NCI-H1105 (cell line): ENCODE measurements at regions not wholly inside any gene's neighbourhood (a gene's known extent, or its start where the extent isn't known, plus 50 kb on each side); places are given as distances from the start of the nearest gene placed in this dataset.
"Not testable (repeated sequence)": the region's sequence is repeated elsewhere in the genome, so short reads cannot be mapped to it uniquely, and the experiment has no call there.

Source experiments
- DNase-seq: peaks from one replicate; lab custom pipeline; 2025; lab: John Stamatoyannopoulos, UW

DNA sequence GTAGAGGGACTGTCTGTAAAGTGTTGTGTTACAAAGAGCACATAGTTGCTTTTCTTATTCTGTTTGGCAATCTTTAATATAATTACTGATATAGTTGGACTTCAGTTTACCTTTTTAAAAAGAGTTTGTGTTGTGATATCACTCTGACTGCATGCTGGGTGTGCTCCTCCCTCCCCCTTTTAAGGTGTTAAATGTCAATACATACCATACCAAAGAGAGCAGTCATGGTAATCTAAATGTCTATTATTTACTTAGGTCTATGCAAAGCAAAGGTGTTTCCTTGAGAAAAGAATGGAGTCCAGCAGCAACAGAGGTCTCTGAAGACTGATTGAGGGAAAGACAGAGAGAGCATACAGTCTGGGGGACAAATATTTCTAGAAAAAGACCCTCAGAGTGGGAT is 275.1 kb upstream of the NRP1 start:
- DNase-seq = no peak

DNA sequence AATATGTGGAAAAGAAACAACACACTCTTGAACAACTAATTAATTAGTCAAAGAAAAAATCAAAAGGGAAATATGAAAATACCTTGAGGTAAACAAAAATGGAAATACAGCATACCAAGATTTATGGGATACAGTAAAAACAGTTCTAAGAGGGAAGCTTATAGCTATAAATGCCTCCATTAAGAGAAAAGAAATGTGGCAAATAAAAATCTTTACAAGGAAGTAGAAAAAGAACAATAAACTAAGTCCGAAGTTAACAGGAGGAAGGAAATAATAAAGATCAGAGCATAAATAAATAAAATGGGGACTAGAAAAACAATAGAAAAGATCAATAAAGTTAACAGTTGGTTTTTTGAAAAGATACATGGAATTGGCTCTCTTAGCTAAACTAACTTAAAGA is 267.8 kb upstream of the NRP1 start:
- no peak for DNase-seq

DNA sequence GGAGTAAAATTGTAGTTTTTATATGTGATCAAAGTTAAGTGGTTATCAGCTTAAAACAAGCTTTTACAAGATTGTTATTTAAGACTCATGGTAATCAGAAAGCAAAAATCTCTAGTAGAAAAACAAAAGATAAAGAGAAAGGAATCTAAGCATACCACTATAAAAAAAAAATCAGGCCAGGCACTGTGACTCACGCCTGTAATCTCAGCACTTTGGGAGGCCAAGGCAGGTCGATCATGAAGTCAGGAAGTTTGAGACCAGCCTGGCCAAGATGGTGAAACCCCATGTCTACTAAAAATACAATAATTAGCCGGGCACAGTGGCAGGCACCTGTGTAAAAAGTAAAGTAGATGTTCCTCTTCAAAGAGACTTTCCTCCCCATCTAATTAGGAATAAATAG is 265.9 kb upstream of the NRP1 start:
- no peak for DNase-seq

DNA sequence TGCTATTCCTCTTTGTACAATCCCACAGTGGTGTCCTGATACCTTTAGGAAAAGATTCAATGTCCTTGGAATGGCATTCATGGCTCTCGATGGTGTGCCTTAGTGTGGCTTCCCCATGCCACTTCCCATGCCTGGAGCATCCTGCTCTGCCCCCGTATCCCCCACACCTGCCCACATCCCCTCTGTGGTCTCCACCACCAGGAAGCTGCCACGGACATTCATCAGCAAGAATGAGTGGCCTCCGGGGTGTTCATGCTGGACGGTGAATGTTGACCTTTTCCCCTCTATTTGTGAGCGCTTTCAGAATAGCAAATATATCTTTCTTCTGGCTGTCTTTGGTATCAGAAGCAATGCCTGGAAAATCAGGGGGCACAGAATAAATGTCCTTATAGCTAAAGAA is 262.0 kb upstream of the NRP1 start:
- no peak for DNase-seq

DNA sequence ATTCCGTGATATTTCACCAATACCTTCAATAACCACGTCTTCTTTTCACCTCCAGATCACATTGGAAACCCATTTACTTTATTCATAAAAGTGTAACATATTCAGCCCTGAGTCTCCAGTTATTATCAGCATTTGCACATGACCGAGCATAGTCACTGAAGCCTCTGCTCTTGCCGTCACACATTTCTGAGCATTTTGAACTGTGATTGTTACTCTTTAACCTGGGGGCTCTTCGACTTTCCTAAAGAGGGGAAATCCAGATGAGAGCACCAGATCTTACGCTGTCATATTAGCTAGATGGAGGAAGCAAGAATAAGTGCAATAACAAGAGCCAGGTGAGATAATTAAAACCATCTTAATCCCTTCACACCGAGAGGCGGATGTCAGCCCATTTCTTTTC is 260.0 kb upstream of the NRP1 start:
- DNase-seq = no peak

DNA sequence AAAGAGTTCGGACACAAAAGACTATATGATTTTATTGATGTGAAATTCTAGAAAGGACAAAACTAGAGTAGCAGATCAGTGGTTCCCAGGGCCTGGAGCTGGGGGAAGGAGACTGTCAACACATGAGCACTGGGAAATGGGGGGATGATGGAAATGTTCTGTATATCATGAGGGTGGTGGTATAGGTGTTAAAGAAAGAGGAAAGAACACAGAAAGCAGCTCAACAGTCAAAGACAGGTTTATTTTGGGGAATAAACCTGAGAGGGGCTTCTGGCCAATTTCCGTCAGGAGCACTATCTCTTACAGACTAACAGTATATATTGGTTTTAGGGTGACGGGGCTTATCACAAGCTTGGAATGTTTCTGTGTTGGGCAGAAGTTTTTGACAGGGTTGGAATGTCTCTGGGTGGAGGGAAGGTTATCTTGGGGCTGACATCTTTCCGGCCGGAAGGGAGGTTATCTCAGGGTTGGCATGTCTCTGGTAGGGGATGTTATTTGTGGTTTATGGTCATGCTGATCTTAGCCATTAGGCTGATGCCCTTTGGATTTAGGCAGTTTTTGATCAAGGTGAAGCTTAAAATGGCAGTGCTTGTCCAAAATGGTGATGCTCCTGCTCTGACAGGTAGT is 254.6 kb upstream of the NRP1 start:
- no peak for DNase-seq

DNA sequence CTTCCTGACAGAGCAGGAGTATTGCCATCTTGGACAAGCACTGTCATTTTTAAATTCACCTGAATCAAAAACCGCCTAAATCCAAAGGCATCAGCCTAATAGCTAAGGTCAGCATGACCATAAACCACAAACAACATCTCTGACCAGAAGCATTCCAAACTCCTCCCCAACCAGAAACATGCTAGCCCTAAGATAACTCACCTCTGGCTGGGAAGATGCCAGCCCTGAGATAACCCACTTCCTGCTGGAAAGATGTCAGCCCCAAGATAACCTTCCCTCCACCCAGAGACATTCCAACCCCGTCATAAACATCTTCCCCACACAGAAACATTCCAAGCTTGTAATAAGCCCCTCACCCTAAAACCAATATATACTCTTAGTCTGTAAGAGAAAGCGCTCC is 250.1 kb upstream of the NRP1 start:
- not testable (repeated sequence) for DNase-seq

DNA sequence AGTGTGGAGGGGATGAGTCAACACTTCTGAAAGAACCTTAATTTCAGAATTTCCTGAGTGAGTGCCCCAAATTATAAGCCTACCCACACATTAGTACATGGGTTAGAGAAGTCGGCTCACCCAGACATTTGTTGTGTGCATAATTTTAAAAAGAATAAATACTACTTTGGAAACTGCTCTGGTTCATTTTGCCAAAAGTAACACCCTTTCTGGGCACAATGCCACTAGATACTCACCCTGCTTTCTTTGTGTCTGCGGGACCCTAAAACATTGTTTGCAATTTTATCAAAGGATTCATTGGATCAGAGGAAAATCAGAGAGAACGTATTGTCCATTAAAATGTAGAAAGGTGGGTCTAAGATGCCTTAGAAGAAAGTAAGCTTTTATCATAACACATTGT is 245.5 kb upstream of the NRP1 start:
- DNase-seq = peak; percentile 4

DNA sequence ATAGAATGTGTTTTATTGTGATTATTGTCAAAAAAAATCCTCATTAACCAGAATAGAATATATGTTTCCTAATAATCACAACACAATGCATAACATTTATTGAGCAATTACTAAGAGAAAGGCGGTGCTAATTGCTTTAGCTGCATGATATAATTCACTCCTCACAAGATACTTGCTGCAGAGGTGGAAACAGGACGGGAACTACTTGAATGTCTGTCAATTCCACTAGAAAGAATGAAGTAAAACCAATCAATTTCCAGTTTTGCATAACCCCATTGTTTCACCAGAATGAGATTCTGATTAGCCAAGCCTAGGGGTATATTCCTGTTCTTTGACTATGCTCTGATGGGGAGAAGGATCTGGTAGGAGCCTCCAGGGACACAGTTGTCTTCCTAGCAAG is 239.1 kb upstream of the NRP1 start:
- DNase-seq = no peak

DNA sequence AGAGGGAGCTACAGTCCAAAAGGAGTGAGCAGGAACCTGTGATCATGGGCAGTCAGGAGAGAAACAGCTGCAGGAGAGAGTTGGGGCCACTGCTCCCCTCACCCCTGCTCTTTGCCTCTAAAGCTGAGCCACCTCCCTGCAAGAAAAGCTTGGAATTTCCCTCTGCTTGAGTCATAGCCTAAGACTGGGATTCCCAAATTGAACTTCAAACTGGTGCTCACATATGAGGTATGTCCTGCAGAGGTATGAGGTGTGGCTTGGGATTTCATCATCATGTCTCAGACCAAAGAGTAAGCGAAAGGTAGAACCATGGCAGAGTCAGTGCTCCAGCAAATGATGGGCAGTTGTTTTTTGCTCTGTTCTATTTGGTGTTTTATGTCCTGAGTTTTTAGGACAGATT is 237.1 kb upstream of the NRP1 start:
- no peak for DNase-seq

DNA sequence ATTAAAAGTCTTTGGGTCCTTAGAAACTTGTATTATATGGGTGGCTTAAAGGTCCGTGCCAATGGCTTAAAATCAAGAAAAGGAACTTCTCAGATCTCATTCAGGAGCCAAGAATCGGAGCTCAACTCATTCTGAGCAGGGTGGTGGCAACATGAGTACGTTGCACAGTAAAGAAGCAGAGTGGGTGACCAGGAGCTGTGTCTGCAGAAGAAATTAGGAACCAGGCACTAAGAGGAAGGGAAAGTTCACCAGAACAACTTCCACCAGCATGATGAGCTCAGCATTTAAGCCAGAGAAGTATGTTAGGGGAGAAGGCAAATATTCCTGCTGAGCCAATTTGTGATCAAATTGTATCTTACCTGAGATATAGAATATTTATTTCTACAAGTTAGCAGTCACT is 236.0 kb upstream of the NRP1 start:
- DNase-seq = no peak

DNA sequence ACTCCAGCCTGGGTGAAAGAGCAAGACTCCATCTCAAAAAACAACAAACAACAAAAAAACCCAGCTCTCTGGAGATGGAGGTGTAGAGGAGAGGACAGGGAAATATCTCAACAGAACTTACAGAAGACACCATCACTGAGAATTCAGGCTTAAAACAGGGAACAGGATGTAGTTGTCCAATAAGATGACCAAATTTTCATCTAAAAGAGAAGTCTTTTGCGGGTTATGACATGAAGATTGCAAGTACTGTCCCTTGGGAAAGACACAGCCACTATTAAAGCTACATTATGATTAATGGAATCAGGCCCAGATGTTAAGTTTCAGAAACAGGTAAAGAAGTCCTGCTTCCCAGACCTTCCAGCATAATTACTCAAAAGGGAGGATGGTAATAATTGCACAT is 235.2 kb upstream of the NRP1 start:
- DNase-seq = no peak

DNA sequence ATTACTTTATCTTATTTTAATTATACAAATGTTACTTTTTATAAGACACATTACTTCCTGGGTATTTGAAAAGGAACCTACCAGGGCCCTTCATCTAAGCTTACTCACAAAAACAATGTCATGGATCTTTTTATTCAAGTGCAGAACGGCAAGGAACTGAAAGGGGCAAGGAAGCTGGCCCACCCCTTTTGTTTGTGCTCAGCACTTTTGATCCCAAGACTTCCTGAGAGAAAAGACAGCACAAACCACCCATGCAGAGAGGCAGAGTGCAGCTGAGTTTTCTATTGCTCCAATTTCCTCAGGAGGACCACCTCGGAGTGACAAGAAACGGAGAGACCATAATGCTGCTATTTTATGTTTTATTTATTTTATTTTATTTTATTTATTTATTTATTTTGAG is 232.0 kb upstream of the NRP1 start:
- no peak for DNase-seq

DNA sequence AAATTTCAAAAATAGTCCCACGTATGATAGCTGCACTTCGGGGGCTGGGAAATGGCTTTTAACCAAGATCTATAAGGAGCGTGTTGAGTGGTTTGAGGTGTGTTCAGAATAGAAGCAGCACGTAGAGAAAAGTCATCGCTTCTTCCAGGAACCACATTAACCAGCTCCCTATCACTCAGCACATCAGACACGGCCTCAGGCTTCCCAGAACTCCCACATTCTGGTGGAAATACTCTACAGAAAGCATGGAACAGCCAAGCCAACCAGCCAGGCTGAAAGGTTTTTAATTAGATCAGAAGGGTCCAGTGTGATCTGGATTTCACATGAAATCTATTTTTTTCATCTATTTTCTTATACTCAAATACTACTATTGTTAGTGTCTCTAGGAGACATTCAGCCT is 231.5 kb upstream of the NRP1 start:
- no peak for DNase-seq

DNA sequence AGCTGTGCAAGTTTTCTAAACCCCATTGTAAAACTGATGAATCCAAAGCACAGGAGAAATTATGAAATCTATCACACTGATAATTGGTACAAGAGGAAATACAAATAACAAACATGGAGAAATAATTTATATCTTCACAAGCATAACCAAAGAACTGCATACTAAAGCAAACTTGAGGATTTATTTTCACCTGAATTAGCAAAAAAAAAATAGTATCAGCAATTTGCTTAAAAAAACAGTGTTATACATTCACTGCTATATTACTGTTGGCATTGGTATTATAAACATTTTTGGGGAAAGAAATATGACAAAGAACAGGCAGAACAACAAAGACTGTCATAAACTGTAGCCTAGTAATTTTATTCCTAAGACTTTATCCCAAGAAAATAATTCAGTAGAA is 230.8 kb upstream of the NRP1 start:
- DNase-seq = no peak

DNA sequence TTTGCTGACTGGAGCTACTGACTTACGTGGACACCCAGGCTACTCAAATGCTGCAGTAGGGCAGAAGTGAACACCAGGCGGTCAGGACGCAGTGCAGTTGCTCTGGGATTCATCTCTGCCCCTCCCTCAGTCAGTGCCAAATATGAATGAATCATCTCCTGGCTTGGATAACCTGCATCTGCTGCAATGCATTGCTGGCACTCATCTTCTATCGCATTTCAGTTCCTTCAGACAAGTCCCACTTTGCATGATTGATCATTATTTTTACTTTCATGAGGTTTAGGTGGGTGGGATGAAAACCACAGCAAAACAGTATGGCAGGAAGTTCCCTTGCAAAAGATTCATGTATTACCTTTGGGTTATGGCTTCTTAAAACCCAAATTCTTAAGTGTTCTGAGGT is 224.6 kb upstream of the NRP1 start:
- DNase-seq = no peak

DNA sequence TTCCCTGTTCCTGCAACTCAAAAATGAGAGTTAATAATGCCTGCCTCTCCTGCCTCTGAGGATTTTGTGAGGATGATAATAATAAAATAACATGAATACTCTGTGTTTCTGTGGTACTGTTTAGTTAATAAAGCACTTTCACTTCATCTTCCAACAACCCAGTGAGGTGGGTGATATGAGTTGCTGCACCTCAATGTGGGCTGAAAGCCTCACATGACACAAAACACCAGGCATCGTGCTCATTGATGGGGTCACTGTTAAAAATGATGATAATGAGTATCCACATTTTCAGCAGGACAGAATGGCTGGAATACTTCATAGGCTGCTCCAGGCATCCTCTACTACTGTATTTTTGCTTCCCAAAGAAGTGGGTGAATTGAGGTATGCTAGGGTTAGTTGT is 222.8 kb upstream of the NRP1 start:
- no peak for DNase-seq

DNA sequence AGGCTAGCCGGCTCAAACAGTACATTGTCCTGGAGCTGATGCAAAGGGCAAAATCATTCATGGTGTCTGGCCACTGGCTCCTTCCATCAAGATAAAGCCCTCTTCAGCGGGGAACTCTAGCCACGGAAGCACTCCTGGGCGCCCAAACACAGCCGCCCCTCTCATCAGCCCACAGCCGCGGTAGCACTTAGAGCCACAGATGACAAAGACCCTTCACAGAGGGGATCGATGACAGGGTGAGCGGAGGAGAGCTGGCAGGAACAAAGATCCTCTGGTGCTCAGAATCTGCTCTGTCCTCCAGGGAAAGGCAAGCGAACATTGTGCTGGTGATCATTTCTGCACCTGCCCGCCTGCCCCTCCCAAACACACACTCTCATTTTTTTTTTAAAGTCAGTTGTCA is 222.2 kb upstream of the NRP1 start:
- DNase-seq = no peak

DNA sequence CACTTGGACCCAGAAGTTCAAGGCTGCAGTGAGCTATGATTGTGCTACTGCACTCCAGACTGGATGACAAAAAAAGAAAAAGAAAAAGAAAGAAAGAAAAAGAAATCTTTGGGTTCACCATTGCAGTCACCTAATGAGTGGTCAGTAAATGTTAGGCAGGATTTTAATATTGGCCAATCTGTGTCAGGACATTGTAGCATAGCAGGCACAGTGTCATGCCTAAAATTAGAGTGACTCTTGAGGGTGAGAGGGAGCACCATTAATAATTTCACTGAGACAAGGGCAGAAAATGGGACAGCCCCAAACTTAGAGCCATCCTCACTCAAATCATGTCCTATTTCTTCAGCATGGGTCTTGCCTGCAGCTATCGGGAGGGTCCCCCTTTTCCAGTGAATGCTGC is 221.6 kb upstream of the NRP1 start:
- DNase-seq = no peak

DNA sequence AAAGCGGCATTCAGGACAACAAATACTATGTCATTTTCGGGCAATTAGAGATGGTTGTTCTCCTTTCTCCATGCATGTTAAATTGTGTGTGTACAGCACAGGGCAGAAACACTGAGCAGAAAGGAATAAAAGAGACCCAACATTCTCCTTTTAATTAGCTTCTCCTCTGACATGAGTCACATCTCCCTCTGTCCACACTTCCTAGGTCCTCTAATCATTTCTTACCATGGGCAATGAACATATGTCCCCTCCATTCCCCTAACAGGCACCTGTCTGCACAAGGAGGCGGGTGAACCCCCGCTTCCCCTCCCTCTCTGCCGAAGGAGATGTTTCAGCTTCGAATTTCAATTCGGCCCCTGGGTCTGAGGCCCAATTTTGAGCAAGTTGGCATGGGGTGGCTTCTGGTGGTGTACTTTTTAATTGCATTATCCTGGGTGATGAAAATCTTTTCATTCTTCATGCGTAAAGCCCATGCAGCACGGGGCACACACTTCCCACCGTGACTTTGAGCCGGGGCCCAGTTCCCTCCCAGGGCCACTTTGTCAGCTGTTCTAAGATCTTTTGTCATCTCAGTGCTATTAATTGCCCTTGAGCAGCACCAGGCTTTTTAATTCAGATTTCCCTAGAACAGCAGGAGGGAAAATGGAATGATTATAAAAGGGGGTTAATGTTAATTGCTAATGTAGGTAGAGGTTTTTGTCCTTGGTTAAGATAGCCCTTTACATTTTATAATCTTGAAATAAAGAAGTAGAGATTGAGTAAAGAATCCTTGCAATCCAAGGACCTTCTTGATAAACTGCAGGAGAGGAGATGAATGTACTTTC is 219.5 kb upstream of the NRP1 start:
- DNase-seq = no peak

DNA sequence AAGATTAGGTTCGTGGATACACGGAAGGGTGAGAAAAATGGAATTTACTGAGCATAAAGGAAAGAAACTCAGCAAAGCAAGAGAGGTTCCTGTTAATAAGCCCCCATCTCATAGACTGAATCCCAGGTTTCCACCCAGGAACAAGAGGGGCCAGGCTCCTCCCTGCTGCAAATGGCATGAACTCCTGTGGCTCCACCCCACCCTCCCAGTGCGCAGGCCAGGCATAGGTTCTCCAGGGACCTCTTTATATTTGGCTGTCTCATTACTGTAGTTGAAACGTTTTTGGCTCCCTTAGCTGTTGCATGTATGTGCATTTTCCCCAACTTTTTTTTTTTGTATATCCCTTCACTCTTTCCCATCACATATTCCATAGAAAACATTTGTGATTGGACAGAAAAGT is 217.8 kb upstream of the NRP1 start:
- DNase-seq = no peak

DNA sequence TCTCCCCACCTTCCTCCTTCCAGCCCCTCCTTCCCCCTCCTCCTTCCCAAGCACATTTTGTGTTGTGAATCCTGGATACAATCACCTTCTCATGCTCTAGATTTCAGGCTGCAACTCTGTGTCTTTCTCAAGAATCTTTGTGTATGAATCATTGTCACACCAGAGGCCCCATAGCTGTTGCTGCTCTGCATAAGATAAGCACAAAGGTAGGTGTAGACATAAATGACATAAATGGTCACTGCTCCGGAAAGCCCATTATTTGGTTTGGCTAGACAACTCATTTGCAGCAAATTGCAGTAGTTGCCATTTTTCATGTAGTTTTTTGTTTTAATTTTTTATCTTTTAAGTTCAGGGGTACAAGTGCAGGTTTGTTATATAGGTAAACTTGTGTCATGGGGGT is 216.3 kb upstream of the NRP1 start:
- no peak for DNase-seq

DNA sequence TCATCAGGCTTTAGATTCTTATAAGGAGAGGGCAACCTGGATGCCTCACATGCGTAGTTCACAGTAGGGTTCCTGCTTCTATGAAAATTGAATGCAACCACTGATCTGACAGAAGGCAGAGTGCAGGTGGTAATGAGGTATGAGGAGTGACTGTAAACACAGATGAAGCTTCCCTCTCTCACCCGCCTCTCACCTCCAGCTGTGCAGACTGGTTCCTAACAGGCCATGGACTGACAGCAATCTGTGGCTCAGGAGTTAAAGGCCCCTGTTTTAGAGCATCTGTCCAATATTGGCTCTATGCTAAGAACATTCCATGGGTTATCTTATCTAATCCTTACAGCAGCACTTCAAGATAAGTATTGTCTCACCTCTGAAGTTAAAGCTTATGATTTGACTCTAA is 213.5 kb upstream of the NRP1 start:
- no peak for DNase-seq

DNA sequence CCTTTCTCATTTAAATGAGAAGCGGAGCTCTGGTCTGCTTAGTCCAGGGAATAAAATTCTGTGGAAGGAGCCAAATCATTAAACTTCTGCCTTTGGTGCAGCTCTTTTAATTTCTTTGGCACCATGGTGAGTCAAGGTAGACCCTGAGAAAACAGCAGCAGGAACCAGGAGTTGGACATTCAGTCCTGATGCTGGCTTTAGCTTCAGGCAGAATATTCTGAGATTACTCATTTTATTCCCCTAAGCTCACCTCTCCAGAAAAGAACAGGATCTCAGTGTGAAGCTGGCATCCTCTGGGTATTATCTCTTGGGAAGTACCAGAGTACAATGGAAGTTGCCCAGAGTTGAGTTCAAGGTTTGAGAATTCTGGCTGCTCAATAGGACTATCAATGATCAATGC is 211.6 kb upstream of the NRP1 start:
- DNase-seq = no peak
